ENCODE measurements at regions not wholly inside any gene's neighbourhood (a gene's known extent, or its start where the extent isn't known, plus 50 kb on each side); places are given as distances from the start of the nearest gene placed in this dataset.
A peak's percentile ranks its signal among the peaks of the same experiment; 100 is the strongest.
"Not testable (repeated sequence)": the region's sequence is repeated elsewhere in the genome, so short reads cannot be mapped to it uniquely, and the experiment has no call there.

- DNase-seq, result no peak
Observed at GRCh38 chr6:109875973-109876372, 102.1 kb upstream of the GPR6 start.

- DNase-seq, result no peak
Observed at GRCh38 chr6:109877028-109878004, 100.8 kb upstream of the GPR6 start.

GRCh38 chr6:109878005-109878690, 100.0 kb upstream of the GPR6 start:
- not testable (repeated sequence) for DNase-seq

- not testable (repeated sequence) for DNase-seq
Observed at GRCh38 chr6:109879081-109879480, 99.0 kb upstream of the GPR6 start.

- DNase-seq, result no peak
Observed at GRCh38 chr6:109879521-109879920, 98.6 kb upstream of the GPR6 start.

- DNase-seq, result not testable (repeated sequence)
Observed at GRCh38 chr6:109881069-109881468, 97.0 kb upstream of the GPR6 start.

GRCh38 chr6:109881953-109882490, 96.1 kb upstream of the GPR6 start:
- DNase-seq, result not testable (repeated sequence)

GRCh38 chr6:109891924-109892323, 86.2 kb upstream of the GPR6 start:
- peak; percentile 15 for DNase-seq

GRCh38 chr6:109892451-109893435, 85.4 kb upstream of the GPR6 start:
- DNase-seq, result no peak

GRCh38 chr6:109893606-109894005, 84.5 kb upstream of the GPR6 start:
- DNase-seq, result no peak

GRCh38 chr6:109894181-109894580, 83.9 kb upstream of the GPR6 start:
- peak; percentile 1 for DNase-seq

GRCh38 chr6:109896341-109896740, 81.8 kb upstream of the GPR6 start:
- no peak for DNase-seq

GRCh38 chr6:109897025-109897424, 81.1 kb upstream of the GPR6 start:
- no peak for DNase-seq

- no peak for DNase-seq
Observed at GRCh38 chr6:109897561-109898080, 80.5 kb upstream of the GPR6 start.

- DNase-seq, result no peak
Observed at GRCh38 chr6:109901976-109902375, 76.1 kb upstream of the GPR6 start.

- DNase-seq, result no peak
Observed at GRCh38 chr6:109902870-109903269, 75.2 kb upstream of the GPR6 start.

GRCh38 chr6:109910571-109910970, 67.5 kb upstream of the GPR6 start:
- no peak for DNase-seq

GRCh38 chr6:109912118-109912517, 66.0 kb upstream of the GPR6 start:
- no peak for DNase-seq

- DNase-seq, result no peak
Observed at GRCh38 chr6:109912952-109913351, 65.2 kb upstream of the GPR6 start.

- DNase-seq, result not testable (repeated sequence)
Observed at GRCh38 chr6:109915748-109916147, 62.4 kb upstream of the GPR6 start.

GRCh38 chr6:109916759-109917158, 61.4 kb upstream of the GPR6 start:
- no peak for DNase-seq

GRCh38 chr6:109918227-109918626, 59.9 kb upstream of the GPR6 start:
- no peak for DNase-seq

Data from CD4-positive, alpha-beta T cell treated with Interleukin-21 for 1 hour (primary cell).